ENCODE measurements at regions not wholly inside any gene's neighbourhood (a gene's known extent, or its start where the extent isn't known, plus 50 kb on each side); places are given as distances from the start of the nearest gene placed in this dataset.
"Not testable (repeated sequence)": the region's sequence is repeated elsewhere in the genome, so short reads cannot be mapped to it uniquely, and the experiment has no call there.

DNA sequence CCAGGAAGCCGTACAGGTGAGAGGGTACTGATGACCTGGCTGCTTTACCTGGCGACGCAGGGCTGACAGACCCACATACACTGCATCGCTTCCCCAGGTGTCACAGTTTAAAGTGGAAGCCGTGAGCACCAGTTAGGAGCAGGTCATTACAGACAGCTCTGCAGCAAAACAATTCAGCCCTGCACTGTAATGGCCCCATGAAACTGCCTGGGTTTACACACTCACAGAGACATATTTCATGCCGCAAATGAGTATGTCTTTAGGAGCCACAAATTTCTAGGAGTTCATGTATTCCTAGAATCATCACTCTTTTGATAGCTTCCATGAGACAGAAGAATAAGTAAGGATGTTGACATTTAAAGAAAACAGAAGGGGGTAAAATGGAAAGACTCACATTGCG, 723.1 kb downstream of the MATN1 start:
- Histone ChIP-seq H3F3A (ENCODE audit: low read depth) (no peaks in the 10 kb centered on the region), H3K36me3 (no peaks in the 10 kb centered on the region), H2AFZ (replicated peaks) (no peak overlapping the region), H3K27me3 (no peaks in the 10 kb centered on the region), H3K4me2 (no peak overlapping the region), H3K4me3 (no peak overlapping the region), H4K20me1 (ENCODE audit: low read depth) (no peaks in the 10 kb centered on the region), H3K4me1 (no peaks in the 10 kb centered on the region), H3K9ac (no peak overlapping the region), H3K27ac (no peak overlapping the region), H3K9me3 (ENCODE audit: low read depth) (no peaks in the 10 kb centered on the region), H3K79me2 (ENCODE audit: low read depth) (no peaks in the 10 kb centered on the region)
- Mint-ChIP-seq H3K27me3 (ENCODE audit: insufficient read depth, low read depth) (no peaks in the 10 kb centered on the region), H3K36me3 (no peaks in the 10 kb centered on the region), H3K4me3 (no peak overlapping the region), H3K4me1 (peaks cover 3% of the 10 kb centered on the region), H3K9me3 (no peaks in the 10 kb centered on the region), H3K27ac (no peak overlapping the region)
- TF ChIP-seq EZH2 (IDR thresholded peaks at IDR 0.05) = no peak
- TF ChIP-seq, protein P1, sequence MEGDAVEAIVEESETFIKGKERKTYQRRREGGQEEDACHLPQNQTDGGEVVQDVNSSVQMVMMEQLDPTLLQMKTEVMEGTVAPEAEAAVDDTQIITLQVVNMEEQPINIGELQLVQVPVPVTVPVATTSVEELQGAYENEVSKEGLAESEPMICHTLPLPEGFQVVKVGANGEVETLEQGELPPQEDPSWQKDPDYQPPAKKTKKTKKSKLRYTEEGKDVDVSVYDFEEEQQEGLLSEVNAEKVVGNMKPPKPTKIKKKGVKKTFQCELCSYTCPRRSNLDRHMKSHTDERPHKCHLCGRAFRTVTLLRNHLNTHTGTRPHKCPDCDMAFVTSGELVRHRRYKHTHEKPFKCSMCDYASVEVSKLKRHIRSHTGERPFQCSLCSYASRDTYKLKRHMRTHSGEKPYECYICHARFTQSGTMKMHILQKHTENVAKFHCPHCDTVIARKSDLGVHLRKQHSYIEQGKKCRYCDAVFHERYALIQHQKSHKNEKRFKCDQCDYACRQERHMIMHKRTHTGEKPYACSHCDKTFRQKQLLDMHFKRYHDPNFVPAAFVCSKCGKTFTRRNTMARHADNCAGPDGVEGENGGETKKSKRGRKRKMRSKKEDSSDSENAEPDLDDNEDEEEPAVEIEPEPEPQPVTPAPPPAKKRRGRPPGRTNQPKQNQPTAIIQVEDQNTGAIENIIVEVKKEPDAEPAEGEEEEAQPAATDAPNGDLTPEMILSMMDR (IDR thresholded peaks at IDR 0.05) = no peak
- no peak for TF ChIP-seq EZH2phosphoT487 (IDR thresholded peaks at IDR 0.05)
- no peak for DNase-seq (ENCODE audit: low spot score)

DNA sequence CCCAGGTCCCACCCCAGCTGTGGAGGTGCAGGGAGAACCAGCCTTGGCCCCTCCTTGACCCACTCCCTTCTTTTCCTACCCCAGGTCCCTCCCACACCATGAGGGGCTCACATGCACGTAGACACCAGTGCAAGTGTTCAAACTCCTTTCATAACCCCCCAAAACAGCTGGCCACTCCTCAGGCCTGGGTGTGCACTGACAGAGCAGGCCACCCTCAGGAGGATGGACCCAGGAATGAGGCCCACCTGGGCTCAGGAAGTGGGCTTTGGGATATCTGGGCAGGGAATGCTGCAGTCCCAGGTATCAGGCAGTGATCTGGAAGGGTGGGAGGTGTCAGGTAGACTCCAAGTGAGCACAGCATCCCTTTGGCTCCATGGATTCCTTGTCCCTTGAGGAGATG, 723.8 kb downstream of the MATN1 start:
- H3K27ac ChIP-seq = no peak overlapping the region
- Mint-ChIP-seq H3K27me3 (ENCODE audit: insufficient read depth, low read depth) (no peaks in the 10 kb centered on the region), H3K4me1 (peaks cover 3% of the 10 kb centered on the region), H3K27ac (no peak overlapping the region), H3K36me3 (no peaks in the 10 kb centered on the region), H3K9me3 (peaks cover 5% of the 10 kb centered on the region), H3K4me3 (no peak overlapping the region)
- H3K36me3 ChIP-seq = no peaks in the 10 kb centered on the region
- DNase-seq (ENCODE audit: low spot score) = no peak
- H3K79me2 ChIP-seq (ENCODE audit: low read depth) = no peaks in the 10 kb centered on the region
- TF ChIP-seq, protein P1 (IDR thresholded peaks at IDR 0.05) = no peak
- TF ChIP-seq EZH2phosphoT487 (IDR thresholded peaks at IDR 0.05) = no peak
- TF ChIP-seq EZH2 (IDR thresholded peaks at IDR 0.05) = no peak
- no peaks in the 10 kb centered on the region for H3F3A ChIP-seq (ENCODE audit: low read depth)
- H3K4me2 ChIP-seq = no peak overlapping the region
- H3K4me3 ChIP-seq = no peak overlapping the region
- no peaks in the 10 kb centered on the region for H3K4me1 ChIP-seq
- H2AFZ ChIP-seq (replicated peaks) = no peak overlapping the region
- no peak overlapping the region for H3K9ac ChIP-seq
- H3K9me3 ChIP-seq (ENCODE audit: low read depth) = no peaks in the 10 kb centered on the region
- H4K20me1 ChIP-seq (ENCODE audit: low read depth) = no peaks in the 10 kb centered on the region
- no peaks in the 10 kb centered on the region for H3K27me3 ChIP-seq

- Histone ChIP-seq H3K4me1 (no peaks in the 10 kb centered on the region), H2AFZ (replicated peaks) (no peak overlapping the region), H3K9ac (no peak overlapping the region), H3K27ac (no peak overlapping the region), H3F3A (ENCODE audit: low read depth) (no peaks in the 10 kb centered on the region), H3K9me3 (ENCODE audit: low read depth) (no peaks in the 10 kb centered on the region), H3K4me3 (no peak overlapping the region), H3K36me3 (peaks cover 5% of the 10 kb centered on the region), H3K4me2 (no peak overlapping the region), H4K20me1 (ENCODE audit: low read depth) (no peaks in the 10 kb centered on the region), H3K27me3 (no peaks in the 10 kb centered on the region), H3K79me2 (ENCODE audit: low read depth) (no peaks in the 10 kb centered on the region)
- H3K27me3 Mint-ChIP-seq (ENCODE audit: insufficient read depth, low read depth) = no peaks in the 10 kb centered on the region
- no peaks in the 10 kb centered on the region for H3K36me3 Mint-ChIP-seq
- DNase-seq (ENCODE audit: low spot score) = no peak
- H3K27ac Mint-ChIP-seq = no peak overlapping the region
- peaks cover 9% of the 10 kb centered on the region for H3K9me3 Mint-ChIP-seq
- no peak overlapping the region for H3K4me3 Mint-ChIP-seq
- H3K4me1 Mint-ChIP-seq = peaks cover 3% of the 10 kb centered on the region
- no peak for TF ChIP-seq EZH2phosphoT487 (IDR thresholded peaks at IDR 0.05)
- TF ChIP-seq EZH2 (IDR thresholded peaks at IDR 0.05) = no peak
- TF ChIP-seq, protein P1 (IDR thresholded peaks at IDR 0.05) = no peak
Measured at GRCh38 chr1:29998686-29999085, 724.7 kb downstream of the MATN1 start.

- H3F3A ChIP-seq (ENCODE audit: low read depth); H3K79me2 ChIP-seq (ENCODE audit: low read depth): not testable (repeated sequence)
Measured at GRCh38 chr1:29997818-29998217, 725.6 kb downstream of the MATN1 start.

More at GRCh38 chr1:29997818-29998217, 725.6 kb downstream of the MATN1 start:
- not testable (repeated sequence) for H4K20me1 ChIP-seq (ENCODE audit: low read depth); H2AFZ ChIP-seq (replicated peaks); H3K36me3 ChIP-seq; H3K4me3 Mint-ChIP-seq; H3K4me3 ChIP-seq; DNase-seq (ENCODE audit: low spot score); H3K4me2 ChIP-seq; H3K4me1 ChIP-seq; H3K27ac Mint-ChIP-seq; H3K36me3 Mint-ChIP-seq; H3K27ac ChIP-seq; H3K9ac ChIP-seq; H3K27me3 Mint-ChIP-seq (ENCODE audit: insufficient read depth, low read depth); H3K27me3 ChIP-seq; H3K9me3 ChIP-seq (ENCODE audit: low read depth); H3K4me1 Mint-ChIP-seq
- peaks cover 11% of the 10 kb centered on the region for H3K9me3 Mint-ChIP-seq

Measured in neural progenitor cell (in vitro differentiated cells).